ENCODE measurements at regions not wholly inside any gene's neighbourhood (a gene's known extent, or its start where the extent isn't known, plus 50 kb on each side); places are given as distances from the start of the nearest gene placed in this dataset.

DNA sequence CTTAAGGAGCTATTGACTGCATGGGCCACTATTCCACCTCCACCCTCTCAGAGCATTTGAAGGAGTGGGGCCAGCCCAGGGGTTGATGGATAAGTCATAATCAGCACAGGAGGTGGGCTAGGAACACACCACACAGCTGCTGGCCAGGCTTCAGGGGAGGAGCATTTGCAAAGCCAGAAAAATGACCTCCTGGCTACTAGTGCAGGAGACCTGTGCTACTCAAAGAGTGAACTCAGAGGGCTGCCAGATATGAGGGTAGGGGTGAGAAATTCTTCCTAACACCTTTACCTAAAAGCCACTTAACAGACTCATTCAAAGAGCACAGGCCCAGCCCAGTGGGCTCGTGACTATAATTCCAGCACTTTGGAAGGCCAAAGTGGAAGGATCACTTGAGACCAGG, 210.8 kb downstream of the TBXT start:
- TF ChIP-seq REST (IDR thresholded peaks at IDR 0.05; ENCODE audit: insufficient replicate concordance, low read depth) (no peak), POLR2AphosphoS5 (IDR thresholded peaks at IDR 0.05; ENCODE audit: low read depth) (no peak), CTCF (IDR thresholded peaks at IDR 0.05; ENCODE audit: insufficient read depth, low read length) (no peak), GABPA (IDR thresholded peaks at IDR 0.05; ENCODE audit: low read depth) (no peak), SPI1 (IDR thresholded peaks at IDR 0.05; ENCODE audit: borderline replicate concordance, low read depth) (no peak)

Data from HL-60 (cell line).